ENCODE measurements at regions not wholly inside any gene's neighbourhood (a gene's known extent, or its start where the extent isn't known, plus 50 kb on each side); places are given as distances from the start of the nearest gene placed in this dataset.

DNA sequence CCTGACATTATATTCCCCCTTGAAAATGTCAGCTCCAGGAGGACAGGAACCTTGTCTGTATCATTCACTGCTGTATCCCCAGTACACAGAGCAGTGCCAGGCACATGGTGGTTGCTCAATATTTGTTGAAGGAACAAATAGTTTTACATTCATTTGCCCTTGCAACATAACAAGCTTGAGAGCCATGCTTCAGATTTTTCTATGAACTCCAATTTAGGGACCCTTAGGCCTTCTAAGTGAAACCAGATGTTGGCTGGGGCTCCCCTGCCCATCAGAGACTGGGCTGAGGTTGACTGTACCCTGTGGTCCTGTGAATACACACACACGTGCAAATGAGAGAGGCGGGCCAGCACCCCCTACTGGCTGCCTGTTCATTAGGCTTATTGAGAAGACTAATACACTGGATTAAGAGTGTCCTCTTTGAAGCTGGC lies 214.9 kb upstream of the WWC1 start:
- ATAC-seq = peak in 1 of 2 donors; percentile 45
- Histone ChIP-seq H3K36me3 (no peaks in the 10 kb centered on the region), H3K9me3 (no peaks in the 10 kb centered on the region), H3K4me3 (no peak overlapping the region), H3K27ac (no peak overlapping the region), H3K4me1 (no peaks in the 10 kb centered on the region), H3K27me3 (no peaks in the 10 kb centered on the region)
- TF ChIP-seq, protein P1, sequence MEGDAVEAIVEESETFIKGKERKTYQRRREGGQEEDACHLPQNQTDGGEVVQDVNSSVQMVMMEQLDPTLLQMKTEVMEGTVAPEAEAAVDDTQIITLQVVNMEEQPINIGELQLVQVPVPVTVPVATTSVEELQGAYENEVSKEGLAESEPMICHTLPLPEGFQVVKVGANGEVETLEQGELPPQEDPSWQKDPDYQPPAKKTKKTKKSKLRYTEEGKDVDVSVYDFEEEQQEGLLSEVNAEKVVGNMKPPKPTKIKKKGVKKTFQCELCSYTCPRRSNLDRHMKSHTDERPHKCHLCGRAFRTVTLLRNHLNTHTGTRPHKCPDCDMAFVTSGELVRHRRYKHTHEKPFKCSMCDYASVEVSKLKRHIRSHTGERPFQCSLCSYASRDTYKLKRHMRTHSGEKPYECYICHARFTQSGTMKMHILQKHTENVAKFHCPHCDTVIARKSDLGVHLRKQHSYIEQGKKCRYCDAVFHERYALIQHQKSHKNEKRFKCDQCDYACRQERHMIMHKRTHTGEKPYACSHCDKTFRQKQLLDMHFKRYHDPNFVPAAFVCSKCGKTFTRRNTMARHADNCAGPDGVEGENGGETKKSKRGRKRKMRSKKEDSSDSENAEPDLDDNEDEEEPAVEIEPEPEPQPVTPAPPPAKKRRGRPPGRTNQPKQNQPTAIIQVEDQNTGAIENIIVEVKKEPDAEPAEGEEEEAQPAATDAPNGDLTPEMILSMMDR (IDR thresholded peaks at IDR 0.05 in 4 of 5, conservative IDR thresholded peaks at IDR 0.05 in 1 of 5) = no peak
- no peak for TF ChIP-seq POLR2A (IDR thresholded peaks at IDR 0.05)
- DNase-seq = peak; percentile 2 to 22
- intact Hi-C loops (cut with DNase I; ENCODE audit: low total_unique reads) (no loop called here), in situ Hi-C loops (cut with MboI; ENCODE audit: low sequenced_read_pairs in 4 of 4) (no loop called here)

DNA sequence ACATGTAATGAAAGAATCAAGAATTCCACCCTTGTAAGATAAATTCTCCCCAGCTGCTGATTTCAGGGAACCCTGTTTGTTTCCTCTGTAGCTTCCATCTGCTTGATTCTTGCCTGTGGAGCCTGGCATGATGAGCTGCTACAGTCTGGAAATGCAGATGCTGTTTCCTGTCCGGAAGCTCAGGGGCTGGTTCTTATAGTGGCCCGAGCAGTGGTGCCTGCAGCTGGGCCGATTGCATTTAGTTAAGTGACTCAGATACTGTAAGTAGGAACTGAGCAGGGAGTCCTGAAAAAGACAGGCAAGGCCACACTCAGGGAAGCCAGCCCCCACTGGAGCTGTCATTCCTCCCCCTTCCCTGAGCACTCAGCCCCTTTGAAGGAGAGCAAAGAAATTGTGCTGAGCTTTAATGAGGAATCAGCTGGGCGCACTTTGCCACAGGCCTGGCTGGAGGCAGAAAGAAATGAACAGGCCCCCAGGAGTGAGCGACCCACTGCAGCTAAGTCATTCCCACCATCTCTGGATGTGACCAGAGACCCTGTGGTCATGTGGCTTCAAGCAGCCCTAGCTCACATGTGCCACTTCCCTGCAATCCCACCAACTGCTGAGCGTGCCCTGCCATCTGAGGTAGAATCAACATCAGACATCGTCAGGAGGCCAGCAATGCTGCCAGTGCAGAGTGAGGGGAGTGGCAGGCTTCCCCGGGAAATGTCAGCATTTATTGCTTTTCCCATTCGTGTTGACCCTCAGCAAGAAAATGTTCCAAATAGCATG lies 206.0 kb upstream of the WWC1 start:
- ATAC-seq = no peak
- H3K27ac ChIP-seq = no peak overlapping the region
- in situ Hi-C loops (cut with MboI; ENCODE audit: low sequenced_read_pairs in 4 of 4) = no loop called here
- TF ChIP-seq, protein P1 (IDR thresholded peaks at IDR 0.05 in 4 of 5, conservative IDR thresholded peaks at IDR 0.05 in 1 of 5) = no peak
- TF ChIP-seq POLR2A (IDR thresholded peaks at IDR 0.05) = no peak
- no peaks in the 10 kb centered on the region for H3K27me3 ChIP-seq
- intact Hi-C loops (cut with DNase I; ENCODE audit: low total_unique reads) = no loop called here
- DNase-seq = no peak
- no peak overlapping the region for H3K4me3 ChIP-seq
- H3K9me3 ChIP-seq = no peaks in the 10 kb centered on the region
- no peaks in the 10 kb centered on the region for H3K36me3 ChIP-seq
- H3K4me1 ChIP-seq = no peaks in the 10 kb centered on the region

DNA sequence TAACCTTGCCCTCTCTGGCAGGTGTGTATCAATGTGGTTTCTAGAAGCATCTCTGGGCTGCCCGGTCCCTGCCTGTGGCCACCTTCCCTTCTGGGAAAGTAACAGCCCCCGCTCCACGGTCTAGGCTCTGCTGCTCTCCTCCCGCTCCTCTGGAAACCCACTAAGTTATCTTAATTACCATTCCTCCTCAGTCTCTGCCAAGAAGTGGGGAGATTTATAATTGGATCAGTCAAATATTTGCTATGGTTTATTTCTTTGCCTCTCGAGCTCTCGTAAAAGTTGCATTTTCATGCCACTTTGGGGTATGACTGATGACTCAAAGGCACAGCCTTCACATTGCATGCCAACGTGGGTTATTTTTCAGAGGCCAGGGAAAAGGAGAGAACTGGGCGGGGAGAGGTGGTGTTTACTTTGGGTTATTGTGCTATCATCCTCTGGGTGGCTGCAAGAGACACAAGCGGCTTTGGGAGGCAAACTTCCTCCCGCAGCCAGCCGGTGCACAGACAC lies 205.3 kb upstream of the WWC1 start:
- in situ Hi-C loops (cut with MboI; ENCODE audit: low sequenced_read_pairs in 4 of 4) (no loop called here), intact Hi-C loops (cut with DNase I; ENCODE audit: low total_unique reads) (no loop called here)
- H3K4me1 ChIP-seq = no peaks in the 10 kb centered on the region
- no peak for DNase-seq
- H3K9me3 ChIP-seq = no peaks in the 10 kb centered on the region
- H3K36me3 ChIP-seq = no peaks in the 10 kb centered on the region
- TF ChIP-seq, protein P1 (IDR thresholded peaks at IDR 0.05 in 4 of 5, conservative IDR thresholded peaks at IDR 0.05 in 1 of 5) = no peak
- TF ChIP-seq POLR2A (IDR thresholded peaks at IDR 0.05) = no peak
- H3K27ac ChIP-seq = no peak overlapping the region
- no peaks in the 10 kb centered on the region for H3K27me3 ChIP-seq
- ATAC-seq = no peak
- no peak overlapping the region for H3K4me3 ChIP-seq

DNA sequence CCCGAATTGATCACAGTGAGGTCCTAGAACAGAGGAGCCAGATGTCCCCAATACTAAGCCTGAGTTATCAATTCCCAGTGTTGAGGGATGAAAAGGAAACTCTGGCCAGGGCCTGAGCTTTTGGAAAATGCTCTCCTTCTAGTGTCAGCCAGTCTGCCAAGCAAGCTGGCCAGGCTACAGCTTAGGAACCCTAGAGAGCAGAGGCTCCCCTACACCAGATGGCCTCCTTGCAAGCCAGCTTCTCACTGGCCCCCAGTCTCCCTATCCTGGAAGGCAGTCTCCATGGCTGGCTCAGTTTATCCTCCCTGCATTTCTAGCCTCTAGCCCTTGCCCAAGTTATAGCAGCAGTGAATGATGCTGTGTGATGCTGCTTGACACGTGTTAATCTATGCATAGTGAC lies 204.7 kb upstream of the WWC1 start:
- DNase-seq (no peak), ATAC-seq (no peak)
- Histone ChIP-seq H3K4me1 (no peaks in the 10 kb centered on the region), H3K27ac (no peak overlapping the region), H3K27me3 (no peaks in the 10 kb centered on the region), H3K9me3 (no peaks in the 10 kb centered on the region), H3K36me3 (no peaks in the 10 kb centered on the region), H3K4me3 (no peak overlapping the region)
- intact Hi-C loops (cut with DNase I; ENCODE audit: low total_unique reads) (no loop called here), in situ Hi-C loops (cut with MboI; ENCODE audit: low sequenced_read_pairs in 4 of 4) (no loop called here)
- no peak for TF ChIP-seq POLR2A (IDR thresholded peaks at IDR 0.05)
- TF ChIP-seq, protein P1 (IDR thresholded peaks at IDR 0.05 in 4 of 5, conservative IDR thresholded peaks at IDR 0.05 in 1 of 5) = no peak

All from gastrocnemius medialis (tissue), 4 donors.